Esophagus muscularis mucosa (tissue), 3 donors: ENCODE measurements at regions not wholly inside any gene's neighbourhood (a gene's known extent, or its start where the extent isn't known, plus 50 kb on each side); places are given as distances from the start of the nearest gene placed in this dataset.

Source experiments
- POLR2A ChIP-seq: fragments of 450-650 bp; IDR thresholded peaks from one replicate; pipeline ENCODE4 v1.6.1; 2017; ENCODE audit warnings: antibody characterized with exemption, moderate library complexity, mild to moderate bottlenecking, low read depth
- TF ChIP-seq, protein P1 (sequence below), 3 experiments: fragments of 200-600 bp in 2 of 3; fragments of 450-650 bp in 1 of 3; sonication (generic) in 2 of 3; IDR thresholded peaks; one replicate each; pipeline ENCODE4 v1.5.1; 2017 to 2019; ENCODE audit warnings: antibody characterized with exemption in 3 of 3, mild to moderate bottlenecking in 2 of 3, moderate library complexity in 1 of 3

DNA sequence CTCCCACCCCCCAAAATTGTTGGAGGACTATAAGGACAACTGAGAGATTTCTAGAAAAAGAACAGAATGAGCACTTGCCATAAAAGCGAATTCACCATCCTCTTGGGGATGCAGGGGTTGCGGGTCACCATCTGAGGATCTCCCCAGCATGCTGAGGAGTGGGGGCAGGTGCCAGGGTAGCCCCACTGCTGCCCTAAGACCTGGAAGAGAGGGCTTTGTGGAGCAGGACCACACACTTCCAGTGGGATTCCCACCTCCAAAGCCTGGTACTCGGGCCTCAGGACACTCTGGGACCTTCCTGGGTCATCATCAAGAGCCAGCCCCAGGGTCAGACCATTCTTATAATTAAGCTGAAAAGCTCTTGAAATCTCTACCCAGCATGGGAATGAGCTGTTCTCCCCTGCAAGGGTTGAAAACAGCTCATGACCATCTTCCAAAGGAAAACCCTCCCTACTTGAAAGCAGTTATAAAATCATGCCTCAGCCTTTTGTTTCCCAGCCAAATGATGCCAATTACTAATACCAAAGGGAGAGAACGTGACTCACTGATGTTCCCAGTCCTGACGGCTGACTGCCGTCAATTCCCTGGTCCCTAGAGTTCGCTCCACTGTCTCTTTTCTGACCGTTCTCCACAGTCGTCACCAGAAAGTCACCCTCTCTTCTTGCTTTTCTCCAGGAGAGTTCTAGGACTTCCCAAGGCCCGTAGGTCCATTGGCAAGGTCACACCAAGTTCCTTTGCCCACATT lies 76.8 kb upstream of the CREB3L1 start:
- TF ChIP-seq, protein P1, sequence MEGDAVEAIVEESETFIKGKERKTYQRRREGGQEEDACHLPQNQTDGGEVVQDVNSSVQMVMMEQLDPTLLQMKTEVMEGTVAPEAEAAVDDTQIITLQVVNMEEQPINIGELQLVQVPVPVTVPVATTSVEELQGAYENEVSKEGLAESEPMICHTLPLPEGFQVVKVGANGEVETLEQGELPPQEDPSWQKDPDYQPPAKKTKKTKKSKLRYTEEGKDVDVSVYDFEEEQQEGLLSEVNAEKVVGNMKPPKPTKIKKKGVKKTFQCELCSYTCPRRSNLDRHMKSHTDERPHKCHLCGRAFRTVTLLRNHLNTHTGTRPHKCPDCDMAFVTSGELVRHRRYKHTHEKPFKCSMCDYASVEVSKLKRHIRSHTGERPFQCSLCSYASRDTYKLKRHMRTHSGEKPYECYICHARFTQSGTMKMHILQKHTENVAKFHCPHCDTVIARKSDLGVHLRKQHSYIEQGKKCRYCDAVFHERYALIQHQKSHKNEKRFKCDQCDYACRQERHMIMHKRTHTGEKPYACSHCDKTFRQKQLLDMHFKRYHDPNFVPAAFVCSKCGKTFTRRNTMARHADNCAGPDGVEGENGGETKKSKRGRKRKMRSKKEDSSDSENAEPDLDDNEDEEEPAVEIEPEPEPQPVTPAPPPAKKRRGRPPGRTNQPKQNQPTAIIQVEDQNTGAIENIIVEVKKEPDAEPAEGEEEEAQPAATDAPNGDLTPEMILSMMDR (IDR thresholded peaks at IDR 0.05) = no peak
- TF ChIP-seq POLR2A = no peak
